HuH-7 (cell line): ENCODE measurements at regions not wholly inside any gene's neighbourhood (a gene's known extent, or its start where the extent isn't known, plus 50 kb on each side); places are given as distances from the start of the nearest gene placed in this dataset.

Experiments
- DNase-seq: peaks from one replicate; pipeline ENCODE4 v3.0.0; 2011; ENCODE audit warnings: low spot score

DNA sequence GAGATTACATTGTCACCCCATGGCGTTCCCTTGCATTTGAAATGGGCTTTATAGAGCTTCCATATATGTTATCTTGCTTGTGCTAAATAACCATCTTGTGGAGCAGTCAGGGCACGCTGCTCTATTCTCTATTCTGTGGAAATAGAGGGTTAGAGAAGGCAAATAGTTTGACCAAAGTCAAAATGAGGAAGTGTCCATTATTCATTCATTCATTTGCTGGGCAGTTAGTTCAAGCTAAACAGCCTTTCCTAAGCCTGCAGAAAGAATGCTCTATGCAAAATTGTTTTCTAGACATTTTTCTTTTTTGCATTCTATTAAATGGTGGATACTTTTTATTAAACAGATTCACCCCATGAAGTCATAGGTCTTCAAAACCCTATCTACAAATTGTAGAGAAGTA lies 67.8 kb upstream of the ELAC2 start:
- no peak for DNase-seq

DNA sequence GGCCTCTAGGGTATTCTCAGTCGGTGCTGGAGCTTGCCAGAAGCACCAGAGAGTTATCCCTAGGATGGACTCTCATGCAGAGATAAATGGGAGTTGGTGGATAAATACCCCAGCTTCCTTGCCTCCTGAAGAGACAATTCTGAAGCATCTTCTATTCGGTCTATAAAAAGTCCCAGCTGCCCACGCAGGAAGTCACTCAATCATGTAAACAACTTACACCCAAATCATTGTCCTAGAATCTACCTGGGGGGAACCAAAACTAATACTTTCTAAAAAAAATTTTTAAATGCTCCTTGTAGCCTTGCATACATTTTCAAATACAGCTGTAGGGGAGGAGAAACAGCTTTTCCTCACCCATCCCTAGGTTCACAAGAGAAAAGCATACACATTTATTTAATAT lies 66.6 kb upstream of the ELAC2 start:
- DNase-seq: no peak

DNA sequence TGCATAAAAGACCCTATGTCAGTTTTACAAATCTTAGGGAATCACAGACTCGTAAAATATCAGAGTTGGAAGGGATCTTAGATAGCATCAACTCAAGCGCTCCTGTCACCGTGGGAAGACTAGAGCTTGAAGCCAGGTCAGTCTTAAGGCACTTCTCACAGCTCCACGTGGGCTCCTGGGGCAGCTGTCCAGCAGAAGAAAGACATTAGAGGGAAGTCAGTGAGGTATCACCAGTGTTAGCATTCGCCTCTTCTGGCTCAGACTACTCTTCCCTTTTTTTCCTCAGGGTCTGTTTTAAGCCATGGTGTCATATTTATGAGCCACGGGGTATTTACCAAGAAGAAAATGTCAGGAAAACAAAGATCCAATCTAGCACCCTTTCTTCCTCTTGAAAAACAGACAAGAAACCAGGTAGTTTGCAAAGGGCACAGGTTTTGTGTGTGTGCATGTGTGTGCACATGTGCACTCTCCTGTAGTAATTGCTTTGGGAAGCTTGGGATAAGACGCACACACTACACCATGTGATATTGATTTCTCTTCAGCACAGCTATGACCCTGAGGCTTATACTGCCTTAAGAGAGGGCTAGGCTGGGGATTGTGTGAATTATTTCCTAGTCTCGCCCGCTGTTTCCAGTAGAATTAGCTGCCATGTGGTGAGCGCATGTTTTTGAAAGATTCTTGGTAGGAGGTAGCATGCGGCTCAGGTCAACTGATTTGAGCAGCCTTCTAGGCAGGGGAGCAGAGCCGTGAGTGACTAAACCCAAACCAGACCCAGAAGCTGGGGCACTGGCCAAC lies 61.0 kb upstream of the ELAC2 start:
- DNase-seq: no peak

DNA sequence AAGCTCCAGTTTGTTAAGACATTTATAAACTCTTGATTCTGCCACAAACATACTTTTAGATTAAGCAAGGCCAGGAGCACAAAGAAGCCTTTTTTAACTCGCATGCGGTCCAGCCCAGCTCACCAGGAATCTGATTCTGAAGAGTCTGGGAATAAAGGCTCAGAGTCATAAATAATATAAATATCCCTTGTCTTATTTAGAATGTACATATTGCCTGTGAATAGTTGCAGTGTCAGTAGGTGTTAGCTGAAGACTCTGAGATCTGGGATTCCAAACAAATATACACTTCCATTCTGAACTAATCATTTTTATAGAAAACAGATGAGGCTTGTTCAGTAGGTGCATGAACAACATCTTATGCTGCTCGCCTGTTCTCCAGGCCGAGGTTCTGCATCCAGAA lies 59.1 kb upstream of the ELAC2 start:
- no peak for DNase-seq

DNA sequence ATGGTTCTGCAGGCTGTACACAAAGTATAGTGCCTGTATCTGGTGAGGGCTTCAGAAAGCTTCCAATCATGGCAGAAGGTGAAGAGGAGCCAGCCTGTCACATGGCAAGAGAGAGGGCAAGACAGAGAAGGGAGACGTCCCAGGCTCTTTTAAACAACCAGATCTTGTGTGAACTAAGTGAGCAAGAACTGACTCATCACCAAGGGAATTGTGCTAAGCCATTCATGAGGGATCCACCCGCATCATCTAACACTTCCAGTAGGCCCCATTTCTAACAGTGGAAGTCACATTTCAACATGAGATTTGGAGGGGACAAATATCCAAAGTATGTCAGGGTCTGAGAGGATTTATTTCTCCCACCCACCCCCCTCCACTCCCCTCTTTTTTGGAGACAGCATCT lies 56.2 kb upstream of the ELAC2 start:
- no peak for DNase-seq

DNA sequence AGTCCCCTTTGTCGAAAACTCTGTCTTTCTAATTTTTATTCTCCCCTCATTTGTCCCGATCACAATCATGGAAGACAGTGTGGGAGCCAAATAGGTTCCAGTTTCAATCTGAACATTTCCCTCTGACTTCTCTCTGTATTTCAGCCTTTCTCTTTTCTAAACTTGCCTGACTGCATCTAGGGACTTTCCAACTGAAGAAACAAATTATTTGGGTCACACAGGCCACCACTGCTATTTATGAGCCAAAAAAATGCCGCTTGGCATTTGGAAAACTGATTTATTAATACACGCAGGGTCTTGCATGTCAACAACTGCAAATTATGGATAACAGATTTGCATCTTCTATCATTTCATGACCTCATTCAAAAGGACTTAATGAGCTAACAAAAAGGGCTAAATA lies 55.2 kb upstream of the ELAC2 start:
- DNase-seq: no peak

DNA sequence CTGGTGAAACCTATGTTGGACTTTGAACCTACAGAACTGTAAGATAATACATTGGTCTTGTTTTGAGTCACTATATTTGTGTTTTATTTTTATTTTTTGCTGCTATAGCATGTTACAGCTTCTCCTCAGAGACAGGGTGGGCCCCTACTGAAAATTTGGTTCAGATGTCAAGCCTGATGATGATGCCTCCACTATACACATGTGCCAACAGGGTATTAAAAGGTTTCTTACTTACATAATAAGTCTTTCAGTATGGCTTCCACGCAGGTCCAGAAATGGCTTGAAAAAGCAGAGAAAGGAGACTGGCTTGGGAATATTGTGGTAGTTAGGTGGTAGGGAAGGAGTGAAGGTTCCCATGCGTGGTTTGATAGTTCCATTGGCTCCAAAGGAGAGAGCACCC lies 52.9 kb upstream of the ELAC2 start:
- no peak for DNase-seq

DNA sequence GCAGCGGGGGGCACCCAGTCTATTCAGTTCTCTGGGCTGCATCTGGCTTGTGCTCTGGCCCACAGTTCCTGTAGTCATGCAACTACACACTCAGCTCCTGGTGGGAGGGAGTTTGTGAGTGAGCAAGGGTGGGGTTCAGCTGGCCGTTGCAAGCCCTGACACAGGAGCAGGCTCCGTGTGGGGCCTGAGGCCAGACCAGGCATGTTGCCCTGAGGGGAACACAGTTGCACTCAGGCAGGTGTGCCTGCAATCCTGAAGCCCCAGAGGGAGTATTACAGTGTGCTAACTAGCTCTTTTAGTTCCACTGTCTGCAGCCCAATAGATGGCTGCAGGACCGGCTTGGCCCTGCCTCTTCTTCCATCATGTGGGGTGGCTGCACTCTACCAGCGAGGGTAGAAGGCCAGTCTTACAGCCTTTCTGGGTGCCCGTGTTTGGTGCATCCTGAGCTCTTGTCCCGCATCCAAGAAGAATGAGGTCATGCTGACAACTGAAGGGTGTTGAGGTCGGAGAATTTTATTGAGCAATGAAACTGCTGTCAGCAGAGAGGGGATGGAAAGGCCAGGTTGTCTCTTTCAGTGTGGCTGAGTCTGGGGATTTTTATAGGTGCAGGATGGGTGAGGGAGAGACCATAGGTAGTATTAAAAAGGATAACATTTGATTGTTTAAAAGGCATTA lies 49.9 kb upstream of the ELAC2 start:
- no peak for DNase-seq
